Osteoblast (primary cell): ENCODE measurements at regions not wholly inside any gene's neighbourhood (a gene's known extent, or its start where the extent isn't known, plus 50 kb on each side); places are given as distances from the start of the nearest gene placed in this dataset.

ENCODE experiments used
- DNase-seq: peaks from one replicate; pipeline ENCODE4 v3.0.0; 2011; ENCODE audit warnings: low spot score, mixed read lengths; ENCODE audit not compliant: insufficient read length; ENCODE audit errors: missing footprints
- H2AFZ ChIP-seq: 2 replicates; pipeline ENCODE4 v1.6.0; 2011; ENCODE audit warnings: mild to moderate bottlenecking, low read length
- H3K27ac ChIP-seq: 2 replicates; pipeline ENCODE4 v1.5.1; 2011; ENCODE audit warnings: mild to moderate bottlenecking, low read depth, low read length, moderate library complexity
- H3K27me3 ChIP-seq: 2 replicates; pipeline ENCODE4 v1.6.0; 2012; ENCODE audit warnings: mild to moderate bottlenecking, control low read depth, inconsistent platforms, low read length, moderate library complexity; ENCODE audit not compliant: insufficient read depth
- H3K36me3 ChIP-seq: 2 replicates; pipeline ENCODE4 v1.5.1; 2011; ENCODE audit warnings: mild to moderate bottlenecking, low read length, control low read depth, moderate library complexity; ENCODE audit not compliant: insufficient read depth
- H3K4me1 ChIP-seq: 2 replicates; pipeline ENCODE4 v1.5.1; 2011; ENCODE audit warnings: mild to moderate bottlenecking, low read length, control low read depth, moderate library complexity; ENCODE audit not compliant: insufficient read depth
- H3K4me2 ChIP-seq: 2 replicates; pipeline ENCODE4 v1.6.0; 2011; ENCODE audit warnings: mild to moderate bottlenecking, low read length; ENCODE audit not compliant: insufficient read depth
- H3K4me3 ChIP-seq: fragments of 200-600 bp; sonication (generic); 3 replicates; pipeline ENCODE4 v1.5.1; 2012; ENCODE audit warnings: mild to moderate bottlenecking, low read length, inconsistent platforms; ENCODE audit not compliant: insufficient read depth
- H3K79me2 ChIP-seq: 2 replicates; pipeline ENCODE4 v1.6.0; 2012; ENCODE audit warnings: mild to moderate bottlenecking, low read length, control low read depth, inconsistent platforms; ENCODE audit not compliant: insufficient read depth
- H3K9me3 ChIP-seq: 2 replicates; pipeline ENCODE4 v1.5.1; 2011; ENCODE audit warnings: low read depth, low read length, control low read depth
- H4K20me1 ChIP-seq: 2 replicates; pipeline ENCODE4 v1.6.0; 2012; ENCODE audit warnings: mild to moderate bottlenecking, low read length, control low read depth; ENCODE audit not compliant: insufficient read depth
- TF ChIP-seq, protein P1 (sequence below): IDR thresholded peaks from 2 replicates; pipeline ENCODE4 v1.5.1; 2011; ENCODE audit warnings: mild to moderate bottlenecking, low read depth, low read length, moderate library complexity; ENCODE audit errors: extremely low read depth

DNA sequence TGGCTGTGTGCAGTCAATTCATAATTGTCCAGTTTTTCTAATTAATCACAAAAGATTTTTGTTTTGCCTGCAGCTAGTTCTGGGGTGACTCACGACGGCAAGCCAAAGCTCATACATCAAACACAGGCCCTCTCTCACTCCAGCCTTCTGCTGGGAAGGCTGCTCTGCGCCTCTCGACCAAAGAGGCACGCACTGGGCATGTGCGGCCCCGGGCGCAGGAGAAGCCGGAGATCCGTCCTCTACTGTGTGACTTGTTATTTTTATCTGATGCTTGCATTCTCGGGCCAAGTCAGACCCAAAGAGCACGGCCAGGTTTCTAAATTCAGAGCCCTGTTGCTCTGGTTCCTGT, 98.5 kb downstream of the TFAP2A start:
- Histone ChIP-seq H3K79me2 (no peaks in the 10 kb centered on the region), H3K4me2 (no peak overlapping the region), H3K4me3 (no peak overlapping the region), H2AFZ (peak overlapping the region; percentile 54), H3K4me1 (no peaks in the 10 kb centered on the region), H4K20me1 (no peaks in the 10 kb centered on the region), H3K36me3 (no peaks in the 10 kb centered on the region), H3K27me3 (no peaks in the 10 kb centered on the region), H3K9me3 (no peaks in the 10 kb centered on the region), H3K27ac (no peak overlapping the region)
- TF ChIP-seq, protein P1, sequence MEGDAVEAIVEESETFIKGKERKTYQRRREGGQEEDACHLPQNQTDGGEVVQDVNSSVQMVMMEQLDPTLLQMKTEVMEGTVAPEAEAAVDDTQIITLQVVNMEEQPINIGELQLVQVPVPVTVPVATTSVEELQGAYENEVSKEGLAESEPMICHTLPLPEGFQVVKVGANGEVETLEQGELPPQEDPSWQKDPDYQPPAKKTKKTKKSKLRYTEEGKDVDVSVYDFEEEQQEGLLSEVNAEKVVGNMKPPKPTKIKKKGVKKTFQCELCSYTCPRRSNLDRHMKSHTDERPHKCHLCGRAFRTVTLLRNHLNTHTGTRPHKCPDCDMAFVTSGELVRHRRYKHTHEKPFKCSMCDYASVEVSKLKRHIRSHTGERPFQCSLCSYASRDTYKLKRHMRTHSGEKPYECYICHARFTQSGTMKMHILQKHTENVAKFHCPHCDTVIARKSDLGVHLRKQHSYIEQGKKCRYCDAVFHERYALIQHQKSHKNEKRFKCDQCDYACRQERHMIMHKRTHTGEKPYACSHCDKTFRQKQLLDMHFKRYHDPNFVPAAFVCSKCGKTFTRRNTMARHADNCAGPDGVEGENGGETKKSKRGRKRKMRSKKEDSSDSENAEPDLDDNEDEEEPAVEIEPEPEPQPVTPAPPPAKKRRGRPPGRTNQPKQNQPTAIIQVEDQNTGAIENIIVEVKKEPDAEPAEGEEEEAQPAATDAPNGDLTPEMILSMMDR: no peak
- DNase-seq: no peak

DNA sequence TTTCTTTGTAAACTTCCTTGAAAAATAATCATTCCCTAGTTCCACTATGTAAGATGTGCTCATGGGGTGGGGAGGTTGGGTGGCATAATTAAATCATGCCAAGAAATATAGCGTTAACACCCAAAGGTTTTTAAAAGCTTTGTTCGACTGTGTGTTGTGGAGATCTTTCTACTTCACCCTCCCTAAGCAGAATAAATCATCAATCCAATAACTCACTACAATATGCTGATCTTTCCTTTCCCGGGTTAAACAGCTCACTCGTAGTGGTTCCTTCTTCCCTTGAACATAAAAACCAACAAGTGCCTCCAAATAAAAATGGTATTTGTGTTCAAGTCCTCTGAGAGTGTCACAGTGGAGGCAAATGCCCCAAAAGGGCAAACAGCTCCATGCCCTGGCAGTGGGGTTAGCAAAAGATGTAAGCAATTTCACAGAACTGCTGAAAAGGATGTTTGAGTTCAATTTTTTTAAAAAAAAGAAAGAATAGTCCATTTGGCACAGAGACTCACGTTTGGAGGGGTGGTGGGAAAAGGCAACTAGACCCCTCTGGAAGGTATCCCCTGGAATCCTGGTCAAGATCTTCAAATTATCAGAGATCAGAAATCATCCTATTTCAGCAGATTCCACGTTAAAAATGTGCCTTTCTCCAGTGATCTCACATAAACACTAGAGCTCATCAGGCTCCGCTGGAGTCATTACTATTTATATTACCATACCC, 99.1 kb downstream of the TFAP2A start:
- Histone ChIP-seq H3K4me1 (no peaks in the 10 kb centered on the region), H2AFZ (no peak overlapping the region), H3K27ac (no peak overlapping the region), H3K36me3 (no peaks in the 10 kb centered on the region), H3K4me3 (no peak overlapping the region), H3K9me3 (no peaks in the 10 kb centered on the region), H4K20me1 (no peaks in the 10 kb centered on the region), H3K4me2 (no peak overlapping the region), H3K27me3 (no peaks in the 10 kb centered on the region), H3K79me2 (no peaks in the 10 kb centered on the region)
- TF ChIP-seq, protein P1: no peak
- no peak for DNase-seq

DNA sequence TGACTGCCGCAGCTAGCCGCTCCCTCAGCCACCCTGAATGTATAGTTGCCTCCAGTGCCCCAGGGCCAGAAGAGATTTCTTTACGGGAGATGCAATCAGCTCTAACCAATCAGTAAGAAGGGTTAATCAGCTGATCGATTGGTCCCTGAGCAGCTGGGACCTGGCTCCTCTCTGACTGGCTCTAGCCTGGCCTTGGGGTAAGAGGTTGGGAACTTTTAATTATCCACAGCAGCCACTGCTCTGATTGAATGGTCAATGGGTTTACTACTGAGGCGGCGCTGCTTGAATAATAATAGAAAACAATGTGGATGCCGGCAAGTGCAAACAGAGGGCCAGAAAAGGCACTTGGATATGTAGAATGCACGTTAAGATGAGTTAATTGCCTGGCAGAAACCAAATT, 99.8 kb downstream of the TFAP2A start:
- no peak overlapping the region for H2AFZ ChIP-seq
- H3K4me2 ChIP-seq: no peak overlapping the region
- no peaks in the 10 kb centered on the region for H4K20me1 ChIP-seq
- DNase-seq: no peak
- no peak overlapping the region for H3K4me3 ChIP-seq
- H3K27ac ChIP-seq: no peak overlapping the region
- H3K27me3 ChIP-seq: no peaks in the 10 kb centered on the region
- H3K79me2 ChIP-seq: no peaks in the 10 kb centered on the region
- TF ChIP-seq, protein P1: no peak
- H3K4me1 ChIP-seq: no peaks in the 10 kb centered on the region
- H3K9me3 ChIP-seq: no peaks in the 10 kb centered on the region
- H3K36me3 ChIP-seq: no peaks in the 10 kb centered on the region

DNA sequence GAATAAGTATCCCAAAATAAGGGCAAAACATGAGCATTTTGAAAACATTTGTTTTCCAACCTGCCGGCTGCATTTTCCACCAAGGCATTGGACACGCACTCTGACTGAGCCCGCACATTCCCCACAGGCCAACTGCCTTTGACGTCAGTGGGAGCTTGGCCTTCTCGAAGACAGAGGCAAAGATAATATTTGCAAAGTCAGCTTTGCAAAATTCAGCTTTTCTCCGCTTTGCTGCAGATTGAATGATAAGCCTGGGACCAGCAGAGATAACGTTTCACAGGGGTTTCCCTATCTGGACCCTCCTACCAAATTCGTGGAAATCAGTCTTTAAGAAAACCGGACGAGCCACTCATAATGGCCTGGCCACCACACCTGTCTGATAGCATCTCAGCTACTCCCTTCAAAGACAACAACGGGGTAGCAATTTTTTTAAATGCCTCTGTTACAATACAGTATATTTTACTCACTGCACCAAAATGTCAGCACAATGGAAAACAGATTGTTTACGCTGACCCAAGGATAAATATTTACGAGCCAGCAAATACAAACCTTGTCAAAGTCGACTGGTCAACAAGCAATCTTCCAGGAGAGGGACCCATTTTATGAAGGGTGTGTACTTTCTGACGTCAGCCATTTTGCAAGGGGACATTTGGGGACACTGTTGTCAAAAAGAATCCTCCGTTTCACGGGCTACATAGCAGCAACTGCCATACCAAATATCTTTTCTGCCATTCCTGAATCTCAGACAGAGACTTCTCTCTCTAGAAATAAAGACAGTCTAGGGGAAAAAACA, 100.5 kb downstream of the TFAP2A start:
- TF ChIP-seq, protein P1: no peak
- Histone ChIP-seq H4K20me1 (no peaks in the 10 kb centered on the region), H3K27me3 (no peaks in the 10 kb centered on the region)

More for the DNA sequence above, 100.5 kb downstream of the TFAP2A start:
- Histone ChIP-seq H3K27ac (no peak overlapping the region), H3K9me3 (no peaks in the 10 kb centered on the region), H3K4me2 (no peak overlapping the region), H3K4me1 (no peaks in the 10 kb centered on the region), H3K79me2 (no peaks in the 10 kb centered on the region), H2AFZ (no peak overlapping the region), H3K36me3 (no peaks in the 10 kb centered on the region), H3K4me3 (no peak overlapping the region)
- no peak for DNase-seq
